ENCODE measurements at regions not wholly inside any gene's neighbourhood (a gene's known extent, or its start where the extent isn't known, plus 50 kb on each side); places are given as distances from the start of the nearest gene placed in this dataset.
A peak's percentile ranks its signal among the peaks of the same experiment; 100 is the strongest.

GRCh38 chr18:8946066-8946838 is 156.2 kb upstream of the NDUFV2 start:
- H3K27me3 ChIP-seq: no peaks in the 10 kb centered on the region
- no peaks in the 10 kb centered on the region for H3K36me3 ChIP-seq
- intact Hi-C loops (cut with DNase I; ENCODE audit: low total_unique reads) (loop anchor here (10.0 kb wide), 1 partner anchor 1361 kb away; no protein-coding TSS in a partner anchor), in situ Hi-C loops (cut with MboI; ENCODE audit: low pct_ligation_motif_present in 1 of 4, low pct_unique_long_range_greater_than_20kb in 1 of 4, low sequenced_read_pairs in 3 of 4) (no loop called here)
- DNase-seq: no peak
- TF ChIP-seq POLR2A (IDR thresholded peaks at IDR 0.05): no peak
- no peak for TF ChIP-seq POLR2AphosphoS5 (IDR thresholded peaks at IDR 0.05)
- no peak for TF ChIP-seq EP300 (IDR thresholded peaks at IDR 0.05; ENCODE audit: low read depth)
- TF ChIP-seq CTCF (IDR thresholded peaks at IDR 0.05): no peak
- WGBS, 2 donors (ENCODE audit: low coverage in 1 of 2): 70 to 93% methylated on average over 5 of the region's 5 CpGs
- H3K4me3 ChIP-seq: no peak overlapping the region
- no peaks in the 10 kb centered on the region for H3K4me1 ChIP-seq
- H3K27ac ChIP-seq: peak overlapping the region in 2 of 4 donors; percentile 63 to 69
- H3K9me3 ChIP-seq: no peaks in the 10 kb centered on the region

GRCh38 chr18:8947566-8947965 is 154.9 kb upstream of the NDUFV2 start:
- H3K9me3 ChIP-seq: no peaks in the 10 kb centered on the region
- H3K27me3 ChIP-seq: no peaks in the 10 kb centered on the region
- no peak for DNase-seq
- H3K27ac ChIP-seq: peak overlapping the region; percentile 63 to 83 (median 70)
- H3K4me3 ChIP-seq: no peak overlapping the region
- H3K36me3 ChIP-seq: no peaks in the 10 kb centered on the region
- 65 to 82% methylated on average over 3 to 6 of the region's 6 CpGs for WGBS, 2 donors (ENCODE audit: low coverage in 1 of 2)
- TF ChIP-seq POLR2AphosphoS5 (IDR thresholded peaks at IDR 0.05): no peak
- TF ChIP-seq POLR2A (IDR thresholded peaks at IDR 0.05): no peak
- TF ChIP-seq EP300 (IDR thresholded peaks at IDR 0.05; ENCODE audit: low read depth): no peak
- TF ChIP-seq CTCF (IDR thresholded peaks at IDR 0.05): no peak
- no peaks in the 10 kb centered on the region for H3K4me1 ChIP-seq
- intact Hi-C loops (cut with DNase I; ENCODE audit: low total_unique reads) (loop anchor here (10.0 kb wide), 1 partner anchor 1363 kb away; no protein-coding TSS in a partner anchor), in situ Hi-C loops (cut with MboI; ENCODE audit: low pct_ligation_motif_present in 1 of 4, low pct_unique_long_range_greater_than_20kb in 1 of 4, low sequenced_read_pairs in 3 of 4) (no loop called here)

GRCh38 chr18:8948011-8948410 is 154.5 kb upstream of the NDUFV2 start:
- Histone ChIP-seq H3K36me3 (no peaks in the 10 kb centered on the region), H3K4me3 (no peak overlapping the region), H3K9me3 (no peaks in the 10 kb centered on the region), H3K4me1 (no peaks in the 10 kb centered on the region), H3K27ac (peak overlapping the region; percentile 63 to 83 (median 70)), H3K27me3 (no peaks in the 10 kb centered on the region)
- no peak for DNase-seq
- in situ Hi-C loops (cut with MboI; ENCODE audit: low pct_ligation_motif_present in 1 of 4, low pct_unique_long_range_greater_than_20kb in 1 of 4, low sequenced_read_pairs in 3 of 4): no loop called here
- TF ChIP-seq POLR2A (IDR thresholded peaks at IDR 0.05) (no peak), CTCF (IDR thresholded peaks at IDR 0.05) (no peak), POLR2AphosphoS5 (IDR thresholded peaks at IDR 0.05) (no peak), EP300 (IDR thresholded peaks at IDR 0.05; ENCODE audit: low read depth) (no peak)
- intact Hi-C loops (cut with DNase I; ENCODE audit: low total_unique reads): loop anchor here (10.0 kb wide), 1 partner anchor 1363 kb away; no protein-coding TSS in a partner anchor
- 77 to 86% methylated on average over 6 of the region's 6 CpGs for WGBS, 2 donors (ENCODE audit: low coverage in 1 of 2)

GRCh38 chr18:8948471-8949149 is 153.9 kb upstream of the NDUFV2 start:
- in situ Hi-C loops (cut with MboI; ENCODE audit: low pct_ligation_motif_present in 1 of 4, low pct_unique_long_range_greater_than_20kb in 1 of 4, low sequenced_read_pairs in 3 of 4): no loop called here
- H3K4me1 ChIP-seq: no peaks in the 10 kb centered on the region
- H3K36me3 ChIP-seq: no peaks in the 10 kb centered on the region
- no peak for DNase-seq
- 48 to 58% methylated on average over 5 to 7 of the region's 7 CpGs for WGBS, 2 donors (ENCODE audit: low coverage in 1 of 2)
- peak overlapping the region; percentile 63 to 83 (median 70) for H3K27ac ChIP-seq
- intact Hi-C loops (cut with DNase I; ENCODE audit: low total_unique reads): loop anchor here (10.0 kb wide), 1 partner anchor 1364 kb away; no protein-coding TSS in a partner anchor
- H3K27me3 ChIP-seq: no peaks in the 10 kb centered on the region
- peak; percentile 67 for TF ChIP-seq EP300 (IDR thresholded peaks at IDR 0.05; ENCODE audit: low read depth)
- TF ChIP-seq POLR2A (IDR thresholded peaks at IDR 0.05): no peak
- no peak for TF ChIP-seq CTCF (IDR thresholded peaks at IDR 0.05)
- peak in 2 of 3 donors; percentile 71 for TF ChIP-seq POLR2AphosphoS5 (IDR thresholded peaks at IDR 0.05)
- no peak overlapping the region for H3K4me3 ChIP-seq
- no peaks in the 10 kb centered on the region for H3K9me3 ChIP-seq

All from transverse colon (tissue), 4 donors.